ENCODE measurements at regions not wholly inside any gene's neighbourhood (a gene's known extent, or its start where the extent isn't known, plus 50 kb on each side); places are given as distances from the start of the nearest gene placed in this dataset.

DNA sequence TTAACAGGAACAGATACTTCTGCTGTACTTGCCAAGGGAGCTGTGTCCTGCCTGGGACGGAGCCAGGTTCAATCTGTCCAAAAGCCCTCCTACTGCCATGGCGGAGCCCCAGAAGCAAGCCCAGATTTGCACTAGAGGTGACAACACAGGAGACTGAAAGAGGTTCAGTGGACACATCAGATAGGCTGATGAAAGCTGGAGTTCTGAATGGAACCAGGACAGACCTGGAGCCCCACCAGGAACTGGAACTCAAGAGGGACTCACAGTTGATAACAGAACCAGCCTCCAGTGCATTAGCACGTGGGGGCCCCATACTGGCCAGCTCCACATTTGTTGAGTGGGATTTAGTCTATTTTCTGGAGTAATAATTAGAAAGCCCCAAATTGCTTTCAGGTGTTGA lies 315.5 kb downstream of the ARRDC4 start:
- TF ChIP-seq EZH2 (IDR thresholded peaks at IDR 0.05; ENCODE audit: borderline replicate concordance, low read length) (no peak), CTCF (IDR thresholded peaks at IDR 0.05; ENCODE audit: low read length) (no peak)
